GM23338 (cell line): ENCODE measurements at regions not wholly inside any gene's neighbourhood (a gene's known extent, or its start where the extent isn't known, plus 50 kb on each side); places are given as distances from the start of the nearest gene placed in this dataset.
A peak's percentile ranks its signal among the peaks of the same experiment; 100 is the strongest.

ENCODE experiments used
- ATAC-seq: fragments of 200-7000 bp; cut with Tn5 transposase; 3 replicates; pipeline ENCODE4 v1.9.1; 2020
- DNase-seq: peaks from one replicate; pipeline ENCODE4 v3.0.0-alpha.2; 2015; ENCODE audit warnings: low spot score
- H2AFZ ChIP-seq: fragments of 200-600 bp; sonication (generic); 2 replicates; pipeline ENCODE4 v1.8.0; 2016; ENCODE audit warnings: antibody characterized with exemption, mild to moderate bottlenecking, moderate library complexity
- H3F3A ChIP-seq: fragments of 200-600 bp; sonication (generic); replicated peaks from 2 replicates; pipeline ENCODE4 v1.8.0; 2017; ENCODE audit warnings: antibody characterized with exemption, mixed run types, low read depth
- H3K27ac ChIP-seq: fragments of 200-600 bp; sonication (generic); 2 replicates; pipeline ENCODE4 v1.6.1; 2016; ENCODE audit warnings: low read depth
- H3K27me3 ChIP-seq: fragments of 200-600 bp; sonication (generic); 2 replicates; pipeline ENCODE4 v1.8.0; 2016; ENCODE audit warnings: mild to moderate bottlenecking, mixed run types, moderate library complexity; ENCODE audit not compliant: insufficient read depth
- H3K36me3 ChIP-seq: fragments of 200-600 bp; sonication (generic); 2 replicates; pipeline ENCODE4 v1.8.0; 2016; ENCODE audit warnings: mild to moderate bottlenecking; ENCODE audit not compliant: insufficient read depth
- H3K4me1 ChIP-seq: fragments of 200-600 bp; sonication (generic); 2 replicates; pipeline ENCODE4 v1.8.0; 2016; ENCODE audit warnings: mild to moderate bottlenecking, moderate library complexity; ENCODE audit not compliant: insufficient read depth
- H3K4me2 ChIP-seq: fragments of 200-600 bp; sonication (generic); 2 replicates; pipeline ENCODE4 v1.7.1; 2017; ENCODE audit warnings: mixed run types
- H3K4me3 ChIP-seq: fragments of 200-600 bp; sonication (generic); 2 replicates; pipeline ENCODE4 v1.6.1; 2016; ENCODE audit warnings: mixed run types
- H3K79me2 ChIP-seq: fragments of 200-600 bp; sonication (generic); replicated peaks from 2 replicates; pipeline ENCODE4 v1.8.0; 2017; ENCODE audit warnings: mild to moderate bottlenecking; ENCODE audit not compliant: insufficient read depth
- H3K9me2 ChIP-seq: fragments of 200-600 bp; sonication (generic); 2 replicates; pipeline ENCODE4 v1.8.0; 2017; ENCODE audit not compliant: insufficient read depth
- H4K20me1 ChIP-seq: fragments of 200-600 bp; sonication (generic); replicated peaks from 2 replicates; pipeline ENCODE4 v1.8.0; 2017; ENCODE audit warnings: mild to moderate bottlenecking; ENCODE audit not compliant: insufficient read depth
- H3K27ac Mint-ChIP-seq: 2 replicates; pipeline ENCODE4 v1.8.0; 2020; ENCODE audit warnings: inconsistent platforms, mild to moderate bottlenecking, moderate library complexity, mixed read lengths
- H3K27me3 Mint-ChIP-seq: 3 replicates; pipeline ENCODE4 v1.8.0; 2022; ENCODE audit warnings: low read depth, mild to moderate bottlenecking, moderate library complexity, mixed read lengths, inconsistent platforms; ENCODE audit not compliant: insufficient read depth, poor library complexity
- H3K36me3 Mint-ChIP-seq: 3 replicates; pipeline ENCODE4 v1.8.0; 2021; ENCODE audit warnings: low read depth, mild to moderate bottlenecking, inconsistent platforms, moderate library complexity, mixed read lengths
- H3K4me1 Mint-ChIP-seq: 3 replicates; pipeline ENCODE4 v1.8.0; 2020; ENCODE audit warnings: mild to moderate bottlenecking, inconsistent platforms, mixed read lengths
- H3K4me3 Mint-ChIP-seq: 3 replicates; pipeline ENCODE4 v1.8.0; 2021; ENCODE audit warnings: moderate library complexity, mild to moderate bottlenecking, inconsistent platforms, mixed read lengths
- H3K9me3 Mint-ChIP-seq: 3 replicates; pipeline ENCODE4 v1.8.0; 2020; ENCODE audit warnings: moderate library complexity, mild to moderate bottlenecking, inconsistent platforms, mixed read lengths
- CTCF ChIP-seq, 2 experiments: fragments of 200-600 bp in 1 of 2; sonication (generic) in 1 of 2; conservative IDR thresholded peaks; 2 replicates each; pipeline versions ENCODE4 v1.5.1 to v1.6.1; 2016 to 2017; ENCODE audit warnings: antibody characterized with exemption in 2 of 2, low read depth in 2 of 2, mild to moderate bottlenecking in 2 of 2, moderate library complexity in 1 of 2
- JUNB ChIP-seq: IDR thresholded peaks from one replicate; pipeline ENCODE4 v1.6.1; 2016; ENCODE audit warnings: antibody characterized with exemption; ENCODE audit not compliant: unreplicated experiment
- NANOG ChIP-seq: IDR thresholded peaks from 2 replicates; pipeline ENCODE4 v1.6.1; 2016; ENCODE audit warnings: antibody characterized with exemption, borderline replicate concordance
- POLR2AphosphoS5 ChIP-seq: IDR thresholded peaks from 2 replicates; pipeline ENCODE4 v1.6.1; 2016; ENCODE audit warnings: antibody characterized with exemption, low read depth
- STAT1 ChIP-seq: IDR thresholded peaks from one replicate; pipeline ENCODE4 v1.6.1; 2016; ENCODE audit warnings: antibody characterized with exemption; ENCODE audit not compliant: unreplicated experiment
- ZNF114 ChIP-seq: fragments of 250-450 bp; sonication (Bioruptor Pico); IDR thresholded peaks from 2 replicates; pipeline ENCODE4 v1.5.0; 2020; ENCODE audit warnings: mild to moderate bottlenecking, moderate library complexity
- ZNF331 ChIP-seq: fragments of 250-450 bp; sonication (Bioruptor Pico); IDR thresholded peaks from 2 replicates; pipeline ENCODE4 v1.5.0; 2020; ENCODE audit warnings: low read depth, mild to moderate bottlenecking, moderate library complexity
- TF ChIP-seq, protein P1 (sequence below): IDR thresholded peaks from one replicate; pipeline ENCODE4 v1.6.1; 2018; ENCODE audit warnings: antibody characterized with exemption; ENCODE audit not compliant: unreplicated experiment

DNA sequence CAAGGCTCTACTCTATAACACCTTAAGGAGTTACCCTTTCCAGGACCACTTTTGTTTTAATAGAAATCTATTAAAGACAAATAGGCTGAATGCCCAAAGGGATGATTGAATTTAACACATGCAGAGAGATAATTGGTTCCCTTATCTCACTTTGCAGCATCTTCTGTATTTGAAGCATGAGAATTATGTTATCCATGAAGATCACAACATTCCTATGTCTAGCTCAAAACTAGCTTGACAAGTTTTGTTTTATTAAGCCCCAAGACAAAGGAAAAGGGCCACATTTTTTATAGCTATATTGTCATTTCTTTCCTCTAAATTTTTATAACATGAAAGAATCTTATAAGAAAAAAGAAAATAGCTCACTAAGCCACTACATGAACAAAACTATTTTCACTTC is 57.9 kb upstream of the FTMT start:
- Mint-ChIP-seq H3K9me3 (peaks cover 5% of the 10 kb centered on the region; the same call in 2 of the 3 replicates), H3K27me3 (no peaks in the 10 kb centered on the region), H3K36me3 (0 out of 3 replicates have a peak, but pooled peaks cover 3% of the 10 kb centered on the region), H3K4me3 (no peak overlapping the region), H3K27ac (no peak overlapping the region), H3K4me1 (peaks cover 10% of the 10 kb centered on the region; the same call in 2 of the 3 replicates)
- Histone ChIP-seq H3K4me3 (no peak overlapping the region), H3K27ac (no peak overlapping the region), H3F3A (no peaks in the 10 kb centered on the region), H3K79me2 (no peaks in the 10 kb centered on the region), H3K4me2 (no peak overlapping the region), H3K9me2 (no peaks in the 10 kb centered on the region), H3K27me3 (no peaks in the 10 kb centered on the region), H3K36me3 (no peaks in the 10 kb centered on the region), H4K20me1 (no peaks in the 10 kb centered on the region), H3K4me1 (no peaks in the 10 kb centered on the region), H2AFZ (no peak overlapping the region)
- DNase-seq (no peak), ATAC-seq (no peak)
- TF ChIP-seq JUNB (no peak), CTCF (conservative IDR thresholded peaks at IDR 0.05; ENCODE audit: low read depth in 2 of 2) (no peak), POLR2AphosphoS5 (no peak), NANOG (no peak), ZNF331 (no peak)

- Mint-ChIP-seq H3K4me3 (no peak overlapping the region), H3K27me3 (no peaks in the 10 kb centered on the region), H3K27ac (no peak overlapping the region), H3K9me3 (peaks cover 4% of the 10 kb centered on the region; the same call in 2 of the 3 replicates), H3K4me1 (peaks cover 10% of the 10 kb centered on the region; the same call in 2 of the 3 replicates), H3K36me3 (0 out of 3 replicates have a peak, but pooled peaks cover 2% of the 10 kb centered on the region)
- Histone ChIP-seq H3K4me2 (no peak overlapping the region), H3F3A (no peaks in the 10 kb centered on the region), H2AFZ (no peak overlapping the region), H3K27me3 (no peaks in the 10 kb centered on the region), H3K27ac (no peak overlapping the region), H3K4me3 (no peak overlapping the region), H3K9me2 (no peaks in the 10 kb centered on the region), H3K4me1 (no peaks in the 10 kb centered on the region), H3K79me2 (no peaks in the 10 kb centered on the region), H4K20me1 (no peaks in the 10 kb centered on the region), H3K36me3 (no peaks in the 10 kb centered on the region)
- TF ChIP-seq ZNF114 (no peak), CTCF (conservative IDR thresholded peaks at IDR 0.05; ENCODE audit: low read depth in 2 of 2) (peak; percentile 29 to 41), JUNB (no peak), POLR2AphosphoS5 (no peak), STAT1 (no peak)
- TF ChIP-seq, protein P1, sequence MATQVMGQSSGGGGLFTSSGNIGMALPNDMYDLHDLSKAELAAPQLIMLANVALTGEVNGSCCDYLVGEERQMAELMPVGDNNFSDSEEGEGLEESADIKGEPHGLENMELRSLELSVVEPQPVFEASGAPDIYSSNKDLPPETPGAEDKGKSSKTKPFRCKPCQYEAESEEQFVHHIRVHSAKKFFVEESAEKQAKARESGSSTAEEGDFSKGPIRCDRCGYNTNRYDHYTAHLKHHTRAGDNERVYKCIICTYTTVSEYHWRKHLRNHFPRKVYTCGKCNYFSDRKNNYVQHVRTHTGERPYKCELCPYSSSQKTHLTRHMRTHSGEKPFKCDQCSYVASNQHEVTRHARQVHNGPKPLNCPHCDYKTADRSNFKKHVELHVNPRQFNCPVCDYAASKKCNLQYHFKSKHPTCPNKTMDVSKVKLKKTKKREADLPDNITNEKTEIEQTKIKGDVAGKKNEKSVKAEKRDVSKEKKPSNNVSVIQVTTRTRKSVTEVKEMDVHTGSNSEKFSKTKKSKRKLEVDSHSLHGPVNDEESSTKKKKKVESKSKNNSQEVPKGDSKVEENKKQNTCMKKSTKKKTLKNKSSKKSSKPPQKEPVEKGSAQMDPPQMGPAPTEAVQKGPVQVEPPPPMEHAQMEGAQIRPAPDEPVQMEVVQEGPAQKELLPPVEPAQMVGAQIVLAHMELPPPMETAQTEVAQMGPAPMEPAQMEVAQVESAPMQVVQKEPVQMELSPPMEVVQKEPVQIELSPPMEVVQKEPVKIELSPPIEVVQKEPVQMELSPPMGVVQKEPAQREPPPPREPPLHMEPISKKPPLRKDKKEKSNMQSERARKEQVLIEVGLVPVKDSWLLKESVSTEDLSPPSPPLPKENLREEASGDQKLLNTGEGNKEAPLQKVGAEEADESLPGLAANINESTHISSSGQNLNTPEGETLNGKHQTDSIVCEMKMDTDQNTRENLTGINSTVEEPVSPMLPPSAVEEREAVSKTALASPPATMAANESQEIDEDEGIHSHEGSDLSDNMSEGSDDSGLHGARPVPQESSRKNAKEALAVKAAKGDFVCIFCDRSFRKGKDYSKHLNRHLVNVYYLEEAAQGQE, result no peak
- peak; percentile 70 for DNase-seq
- ATAC-seq, result peak; percentile 96
Observed at GRCh38 chr5:121795511-121795910, 56.2 kb upstream of the FTMT start.
